GM21737 (cell line): ENCODE measurements at regions not wholly inside any gene's neighbourhood (a gene's known extent, or its start where the extent isn't known, plus 50 kb on each side); places are given as distances from the start of the nearest gene placed in this dataset.

ENCODE experiments used
- ATAC-seq: cut with Tn5 transposase; IDR thresholded peaks from one replicate; pipeline ENCODE4 v1.9.1; 2021; ENCODE audit warnings: mild to moderate bottlenecking, moderate library complexity; ENCODE audit not compliant: unreplicated experiment

DNA sequence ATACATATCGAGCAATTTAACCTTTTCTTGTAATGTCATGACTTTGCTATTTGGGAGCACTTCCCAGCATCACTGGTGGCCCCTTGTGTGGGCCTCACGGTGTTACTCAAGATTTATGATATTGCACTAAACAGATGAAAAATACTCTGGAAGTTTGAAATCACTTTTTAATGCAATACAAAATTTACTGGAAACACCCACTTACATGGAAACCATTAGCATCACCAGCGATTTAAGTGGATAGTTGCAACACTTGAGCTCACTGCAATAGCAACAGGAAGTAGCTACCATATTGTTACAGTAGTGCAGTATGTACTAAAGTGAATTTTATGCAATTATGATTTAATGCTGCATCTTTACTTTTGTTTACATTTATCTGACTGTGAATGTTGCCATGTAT lies 184.4 kb downstream of the MDFIC start:
- ATAC-seq: no peak

DNA sequence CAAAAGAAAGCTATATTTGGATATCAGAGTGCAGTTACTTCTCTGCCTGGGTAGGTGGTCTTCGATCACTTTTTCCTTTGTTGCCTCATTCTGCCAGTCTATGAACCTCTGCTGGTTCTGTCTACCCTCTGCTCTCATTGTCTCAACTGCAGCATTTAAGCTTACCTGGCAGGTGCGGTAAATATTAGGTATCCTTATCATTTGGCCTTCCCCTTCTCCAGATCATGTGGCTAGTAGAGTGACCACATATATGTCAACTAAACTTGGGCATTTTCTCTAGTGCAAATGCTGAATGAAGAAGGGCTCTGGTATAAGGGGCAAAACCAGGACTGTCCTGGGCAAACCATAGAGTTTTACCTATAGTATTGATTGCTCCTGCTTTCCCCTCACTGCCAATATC lies 180.8 kb downstream of the MDFIC start:
- ATAC-seq: no peak

DNA sequence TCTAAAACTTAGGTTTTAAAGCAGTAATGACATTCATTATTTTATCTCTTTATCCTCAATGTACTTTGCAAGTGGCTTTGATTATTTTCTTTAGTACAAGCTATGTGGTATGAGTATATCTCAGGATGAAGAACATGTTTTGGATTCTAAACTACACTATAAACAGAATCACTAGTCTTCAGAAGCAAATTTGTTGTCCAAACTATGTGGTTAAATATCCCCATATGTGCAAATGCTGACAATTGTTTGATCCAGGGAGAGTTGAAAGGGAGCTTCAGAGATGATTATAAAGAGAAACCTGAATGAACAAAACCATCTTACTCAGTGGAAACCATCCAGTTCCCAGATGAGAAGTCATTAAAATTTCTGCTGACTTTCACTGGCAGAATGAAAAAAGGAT lies 179.3 kb downstream of the MDFIC start:
- no peak for ATAC-seq

DNA sequence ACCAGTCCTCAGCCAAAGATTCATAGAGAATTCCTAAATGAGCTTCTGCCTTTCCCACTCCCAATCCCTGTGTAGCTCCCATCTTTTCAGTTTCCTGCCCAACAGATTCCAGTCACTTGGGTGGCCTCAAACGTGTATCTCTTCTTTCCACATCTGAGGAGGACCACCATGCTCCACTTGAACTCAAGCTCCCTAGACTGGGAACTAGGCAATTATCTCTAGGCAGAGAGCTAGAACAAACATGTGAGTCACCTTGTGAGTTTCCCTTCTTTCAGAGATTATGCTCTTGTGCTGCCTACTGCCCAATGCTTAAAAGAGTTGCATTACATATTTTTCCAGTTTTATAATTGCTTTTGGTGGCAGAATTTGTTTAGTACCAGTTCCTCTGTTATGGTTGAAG lies 178.0 kb downstream of the MDFIC start:
- ATAC-seq: no peak

- ATAC-seq: no peak
Measured at GRCh38 chr7:115097175-115097671, 175.3 kb downstream of the MDFIC start.

DNA sequence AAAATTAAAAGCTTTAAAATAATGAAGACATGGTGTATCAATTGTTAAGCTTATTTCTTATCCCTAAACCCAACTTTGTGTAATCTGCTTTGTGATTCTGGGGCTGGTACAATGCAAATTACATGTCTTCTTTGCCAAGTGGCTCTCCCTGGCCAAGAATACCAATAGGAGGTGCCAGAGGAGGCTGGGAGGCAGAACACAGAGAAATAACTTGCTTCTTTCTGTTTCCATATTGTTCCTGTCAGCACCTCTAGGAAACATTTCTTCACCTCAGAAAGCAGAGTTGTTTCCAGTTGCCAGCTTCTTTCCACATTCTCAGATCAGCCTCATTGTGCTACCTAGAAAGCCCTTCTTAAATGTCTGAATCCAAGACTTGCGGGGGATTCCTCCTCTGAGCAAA lies 174.4 kb downstream of the MDFIC start:
- no peak for ATAC-seq

DNA sequence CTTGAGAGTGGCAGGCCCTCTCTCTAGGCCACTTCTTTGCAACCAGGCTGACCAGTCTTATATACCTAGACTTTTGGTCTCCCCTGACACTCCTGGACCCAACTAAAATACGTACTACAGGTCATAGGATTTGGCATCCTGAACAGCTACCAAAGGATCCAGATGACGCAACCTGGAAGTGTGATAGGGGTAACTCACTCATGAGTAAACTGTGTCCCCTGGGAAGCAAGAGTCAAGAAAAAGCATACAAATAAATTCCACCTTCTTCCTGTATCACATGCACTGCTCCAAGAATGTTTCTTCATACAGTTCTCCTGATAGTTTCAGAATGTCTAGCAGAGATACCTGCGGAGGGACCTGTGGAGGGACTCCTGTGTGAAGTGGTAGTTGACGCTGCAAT lies 172.3 kb downstream of the MDFIC start:
- no peak for ATAC-seq

GRCh38 chr7:115088893-115089292 lies 167.0 kb downstream of the MDFIC start:
- ATAC-seq: no peak

GRCh38 chr7:115087437-115087836 lies 165.5 kb downstream of the MDFIC start:
- no peak for ATAC-seq

DNA sequence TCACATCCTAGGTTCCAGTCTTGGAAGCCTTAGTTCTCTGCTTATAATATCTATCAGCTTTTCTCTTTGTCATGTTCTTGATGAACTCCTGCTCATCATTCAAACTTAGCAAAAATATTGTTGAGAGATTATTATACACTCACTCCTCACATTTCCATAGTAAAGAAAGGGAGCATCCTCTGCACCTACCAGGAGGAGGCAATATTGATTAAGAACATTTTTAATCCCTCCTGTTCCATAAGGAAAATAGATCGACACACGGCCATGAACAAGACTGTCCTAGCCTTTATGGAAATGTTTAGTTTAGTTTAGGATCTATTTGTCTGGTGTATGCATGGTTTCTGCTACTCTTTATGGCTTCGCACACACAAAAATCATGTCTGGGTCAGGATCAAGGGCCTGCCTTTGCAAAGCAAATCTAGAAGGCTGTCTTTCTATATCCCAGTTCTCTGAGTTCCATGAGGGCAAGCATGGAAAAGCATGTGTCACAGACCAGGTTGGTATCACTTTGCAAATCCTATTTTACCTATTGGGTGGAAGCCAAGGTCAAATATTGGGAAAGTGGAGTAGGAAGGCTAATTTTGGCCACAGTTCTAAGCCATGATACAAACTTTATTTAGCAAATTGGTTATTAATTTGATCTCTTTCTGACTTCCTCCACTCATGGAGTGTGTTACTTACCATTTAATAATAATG lies 164.4 kb downstream of the MDFIC start:
- no peak for ATAC-seq

GRCh38 chr7:115085421-115085820 lies 163.5 kb downstream of the MDFIC start:
- no peak for ATAC-seq

- no peak for ATAC-seq
Measured at GRCh38 chr7:115083935-115084334, 162.0 kb downstream of the MDFIC start.

DNA sequence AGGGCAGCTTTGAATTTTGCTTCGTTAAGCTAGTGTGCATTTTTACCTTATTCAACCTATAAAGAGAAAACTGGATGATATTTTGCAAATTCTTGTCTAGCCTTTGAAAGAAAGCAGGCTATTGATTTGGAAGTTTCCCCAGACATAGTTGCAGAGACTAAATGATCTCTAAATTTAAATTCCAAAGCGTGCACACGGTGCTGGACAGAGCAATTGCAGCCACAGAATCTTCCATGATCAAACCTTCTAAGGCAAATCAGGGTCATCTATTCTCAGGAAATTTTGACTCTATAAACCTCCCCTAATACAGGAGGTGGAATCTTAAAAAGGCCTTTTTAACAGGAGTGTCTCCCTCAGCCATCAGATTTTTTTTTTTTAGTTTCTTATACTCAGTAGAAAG lies 159.9 kb downstream of the MDFIC start:
- ATAC-seq: no peak

- ATAC-seq: no peak
Measured at GRCh38 chr7:115078851-115079250, 157.0 kb downstream of the MDFIC start.

- no peak for ATAC-seq
Measured at GRCh38 chr7:115078386-115078785, 156.5 kb downstream of the MDFIC start.

DNA sequence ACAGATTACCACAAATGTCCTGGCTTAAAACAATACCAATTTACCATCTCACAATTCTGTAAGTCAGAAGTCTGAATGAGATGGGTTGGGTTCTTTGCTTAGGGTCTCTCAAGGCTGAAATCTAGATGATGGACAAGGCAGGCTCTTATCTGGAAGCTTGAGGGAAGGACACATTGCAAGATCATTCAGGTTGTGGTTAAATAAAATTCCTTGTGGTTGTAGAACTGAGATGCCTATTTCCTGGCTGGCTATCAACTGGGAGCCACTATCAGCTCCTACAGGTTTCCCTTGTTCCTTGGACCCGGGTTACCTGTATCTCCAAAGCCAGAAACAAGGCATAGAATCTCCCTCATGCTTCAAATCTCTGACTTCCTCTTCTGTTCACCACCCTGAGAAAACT lies 148.4 kb downstream of the MDFIC start:
- ATAC-seq: no peak
